ENCODE measurements at regions not wholly inside any gene's neighbourhood (a gene's known extent, or its start where the extent isn't known, plus 50 kb on each side); places are given as distances from the start of the nearest gene placed in this dataset.

DNA sequence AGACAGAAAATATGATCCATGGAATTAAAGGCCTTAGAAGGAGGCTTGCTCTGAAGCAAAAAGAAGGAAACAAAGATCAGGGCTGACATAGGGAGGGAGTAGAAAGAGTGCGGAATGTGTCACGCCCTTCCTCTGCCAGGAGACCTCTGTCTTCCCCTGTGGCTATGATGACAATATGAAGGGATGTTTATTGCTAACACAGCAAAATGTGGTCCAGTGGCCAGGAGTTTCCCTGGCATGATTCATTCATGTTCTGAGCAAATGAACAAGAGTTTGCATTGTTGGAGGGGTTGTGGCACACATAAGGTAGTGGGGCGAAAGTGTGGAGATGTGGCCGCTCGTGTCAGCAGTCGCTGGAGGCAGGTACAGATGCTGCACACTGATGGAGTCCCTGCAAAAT is 169.4 kb downstream of the SHQ1 start:
- TF ChIP-seq POLR2A (IDR thresholded peaks at IDR 0.05; ENCODE audit: low read depth, low read length) (no peak), POLR2AphosphoS5 (IDR thresholded peaks at IDR 0.05; ENCODE audit: low read depth, low read length) (no peak), TAF1 (IDR thresholded peaks at IDR 0.05; ENCODE audit: borderline replicate concordance, low read depth, low read length) (no peak)
